T-helper 1 cell treated with Interleukin-12 subunit alpha and Interleukin-12 subunit beta and Interleukin-4 antibody, amounts not matched to agents 30 μg/mL and 1 μg/mL, for 36 hours (primary cell): ENCODE measurements at regions not wholly inside any gene's neighbourhood (a gene's known extent, or its start where the extent isn't known, plus 50 kb on each side); places are given as distances from the start of the nearest gene placed in this dataset.

Source experiments
- H3K27ac Mint-ChIP-seq: one replicate; pipeline ENCODE4 v1.8.0; 2021; ENCODE audit warnings: mild to moderate bottlenecking, mixed read lengths
- H3K27me3 Mint-ChIP-seq: one replicate; pipeline ENCODE4 v1.8.0; 2021; ENCODE audit warnings: low read depth, mixed read lengths
- H3K36me3 Mint-ChIP-seq: one replicate; pipeline ENCODE4 v1.8.0; 2021; ENCODE audit warnings: low read depth, mixed read lengths
- H3K4me1 Mint-ChIP-seq: one replicate; pipeline ENCODE4 v1.8.0; 2021; ENCODE audit warnings: low read depth, mixed read lengths
- H3K4me3 Mint-ChIP-seq: one replicate; pipeline ENCODE4 v1.8.0; 2021; ENCODE audit warnings: mild to moderate bottlenecking, moderate library complexity, mixed read lengths
- H3K9me3 Mint-ChIP-seq: one replicate; pipeline ENCODE4 v1.8.0; 2021; ENCODE audit warnings: mixed read lengths

- Mint-ChIP-seq H3K9me3 (no peaks in the 10 kb centered on the region), H3K27me3 (no peaks in the 10 kb centered on the region), H3K27ac (no peak overlapping the region), H3K36me3 (no peaks in the 10 kb centered on the region), H3K4me1 (no peaks in the 10 kb centered on the region), H3K4me3 (no peak overlapping the region)
Measured at GRCh38 chr11:134908583-134908982, 496.5 kb upstream of the B3GAT1 start.

- Mint-ChIP-seq H3K27ac (no peak overlapping the region), H3K27me3 (no peaks in the 10 kb centered on the region), H3K4me3 (no peak overlapping the region), H3K36me3 (no peaks in the 10 kb centered on the region), H3K4me1 (no peaks in the 10 kb centered on the region), H3K9me3 (no peaks in the 10 kb centered on the region)
Measured at GRCh38 chr11:134907636-134908035, 495.6 kb upstream of the B3GAT1 start.

GRCh38 chr11:134906356-134906955 lies 494.4 kb upstream of the B3GAT1 start:
- H3K27me3 Mint-ChIP-seq, result no peaks in the 10 kb centered on the region
- H3K4me3 Mint-ChIP-seq, result no peak overlapping the region
- no peaks in the 10 kb centered on the region for H3K36me3 Mint-ChIP-seq
- H3K4me1 Mint-ChIP-seq, result no peaks in the 10 kb centered on the region
- no peaks in the 10 kb centered on the region for H3K9me3 Mint-ChIP-seq
- no peak overlapping the region for H3K27ac Mint-ChIP-seq

- Mint-ChIP-seq H3K4me3 (no peak overlapping the region), H3K27me3 (no peaks in the 10 kb centered on the region), H3K9me3 (no peaks in the 10 kb centered on the region), H3K36me3 (no peaks in the 10 kb centered on the region), H3K27ac (no peak overlapping the region), H3K4me1 (no peaks in the 10 kb centered on the region)
Measured at GRCh38 chr11:134905928-134906327, 493.9 kb upstream of the B3GAT1 start.

GRCh38 chr11:134905517-134905916 lies 493.5 kb upstream of the B3GAT1 start:
- Mint-ChIP-seq H3K27me3 (no peaks in the 10 kb centered on the region), H3K4me1 (no peaks in the 10 kb centered on the region), H3K36me3 (no peaks in the 10 kb centered on the region), H3K9me3 (no peaks in the 10 kb centered on the region), H3K4me3 (no peak overlapping the region), H3K27ac (no peak overlapping the region)

- no peaks in the 10 kb centered on the region for H3K36me3 Mint-ChIP-seq
- no peaks in the 10 kb centered on the region for H3K4me1 Mint-ChIP-seq
- no peak overlapping the region for H3K4me3 Mint-ChIP-seq
- no peaks in the 10 kb centered on the region for H3K9me3 Mint-ChIP-seq
- no peak overlapping the region for H3K27ac Mint-ChIP-seq
- no peaks in the 10 kb centered on the region for H3K27me3 Mint-ChIP-seq
Measured at GRCh38 chr11:134904103-134904790, 492.2 kb upstream of the B3GAT1 start.

- no peaks in the 10 kb centered on the region for H3K36me3 Mint-ChIP-seq
- H3K27me3 Mint-ChIP-seq, result peaks cover 5% of the 10 kb centered on the region
- no peak overlapping the region for H3K27ac Mint-ChIP-seq
- no peak overlapping the region for H3K4me3 Mint-ChIP-seq
- no peaks in the 10 kb centered on the region for H3K9me3 Mint-ChIP-seq
- H3K4me1 Mint-ChIP-seq, result no peaks in the 10 kb centered on the region
Measured at GRCh38 chr11:134901955-134902918, 490.2 kb upstream of the B3GAT1 start.

- Mint-ChIP-seq H3K4me3 (no peak overlapping the region), H3K27me3 (peaks cover 5% of the 10 kb centered on the region), H3K4me1 (no peaks in the 10 kb centered on the region), H3K36me3 (no peaks in the 10 kb centered on the region), H3K9me3 (no peaks in the 10 kb centered on the region), H3K27ac (no peak overlapping the region)
Measured at GRCh38 chr11:134901542-134901941, 489.5 kb upstream of the B3GAT1 start.

- H3K4me3 Mint-ChIP-seq, result no peak overlapping the region
Measured at GRCh38 chr11:134893810-134894685, 482.0 kb upstream of the B3GAT1 start.

GRCh38 chr11:134890446-134890845 lies 478.4 kb upstream of the B3GAT1 start:
- H3K4me1 Mint-ChIP-seq, result no peaks in the 10 kb centered on the region
- H3K4me3 Mint-ChIP-seq, result no peak overlapping the region
- H3K27me3 Mint-ChIP-seq, result no peaks in the 10 kb centered on the region
- no peaks in the 10 kb centered on the region for H3K9me3 Mint-ChIP-seq
- H3K36me3 Mint-ChIP-seq, result no peaks in the 10 kb centered on the region
- no peak overlapping the region for H3K27ac Mint-ChIP-seq

More at GRCh38 chr11:134893810-134894685, 482.0 kb upstream of the B3GAT1 start:
- no peaks in the 10 kb centered on the region for H3K9me3 Mint-ChIP-seq
- H3K4me1 Mint-ChIP-seq, result no peaks in the 10 kb centered on the region
- peaks cover 5% of the 10 kb centered on the region for H3K27me3 Mint-ChIP-seq
- no peaks in the 10 kb centered on the region for H3K36me3 Mint-ChIP-seq
- H3K27ac Mint-ChIP-seq, result no peak overlapping the region

GRCh38 chr11:134889832-134890231 lies 477.8 kb upstream of the B3GAT1 start:
- Mint-ChIP-seq H3K4me1 (no peaks in the 10 kb centered on the region), H3K36me3 (no peaks in the 10 kb centered on the region), H3K9me3 (no peaks in the 10 kb centered on the region), H3K27me3 (no peaks in the 10 kb centered on the region), H3K27ac (no peak overlapping the region), H3K4me3 (no peak overlapping the region)

GRCh38 chr11:134888821-134889220 lies 476.8 kb upstream of the B3GAT1 start:
- H3K27ac Mint-ChIP-seq, result no peak overlapping the region
- H3K4me3 Mint-ChIP-seq, result no peak overlapping the region
- no peaks in the 10 kb centered on the region for H3K4me1 Mint-ChIP-seq
- no peaks in the 10 kb centered on the region for H3K9me3 Mint-ChIP-seq
- no peaks in the 10 kb centered on the region for H3K36me3 Mint-ChIP-seq
- no peaks in the 10 kb centered on the region for H3K27me3 Mint-ChIP-seq

- no peaks in the 10 kb centered on the region for H3K36me3 Mint-ChIP-seq
- no peak overlapping the region for H3K4me3 Mint-ChIP-seq
- no peak overlapping the region for H3K27ac Mint-ChIP-seq
- no peaks in the 10 kb centered on the region for H3K9me3 Mint-ChIP-seq
- peaks cover under 1% of the 10 kb centered on the region for H3K27me3 Mint-ChIP-seq
- H3K4me1 Mint-ChIP-seq, result no peaks in the 10 kb centered on the region
Measured at GRCh38 chr11:134887896-134888295, 475.9 kb upstream of the B3GAT1 start.

- no peak overlapping the region for H3K27ac Mint-ChIP-seq
- H3K9me3 Mint-ChIP-seq, result no peaks in the 10 kb centered on the region
- no peak overlapping the region for H3K4me3 Mint-ChIP-seq
- no peaks in the 10 kb centered on the region for H3K36me3 Mint-ChIP-seq
- H3K4me1 Mint-ChIP-seq, result no peaks in the 10 kb centered on the region
- H3K27me3 Mint-ChIP-seq, result peaks cover 4% of the 10 kb centered on the region
Measured at GRCh38 chr11:134883484-134883883, 471.4 kb upstream of the B3GAT1 start.
